ENCODE measurements at regions not wholly inside any gene's neighbourhood (a gene's known extent, or its start where the extent isn't known, plus 50 kb on each side); places are given as distances from the start of the nearest gene placed in this dataset.

- no peaks in the 10 kb centered on the region for H3K27me3 ChIP-seq (ENCODE audit: insufficient read depth, low read length)
- WGBS (ENCODE audit: extremely low coverage, insufficient coverage, insufficient read length): no CpG with 5 or more reads among the region's 3 CpGs
- no peak overlapping the region for H4K91ac ChIP-seq (ENCODE audit: low read depth, low read length)
- H2BK5ac ChIP-seq (ENCODE audit: low read depth, low read length, poor library complexity): no peak overlapping the region
- no peak overlapping the region for H3K14ac ChIP-seq (ENCODE audit: low read length)
- no peaks in the 10 kb centered on the region for H3K79me1 ChIP-seq (ENCODE audit: low read length)
- no peak overlapping the region for H3K23ac ChIP-seq (ENCODE audit: low read length)
- DNase-seq: no peak
- H3K27ac ChIP-seq (ENCODE audit: low read depth, low read length): no peak overlapping the region
- H3K9me3 ChIP-seq (ENCODE audit: insufficient read depth, low read depth, low read length): no peaks in the 10 kb centered on the region
- H3K4me2 ChIP-seq (ENCODE audit: low read length): no peak overlapping the region
- no peaks in the 10 kb centered on the region for H3K79me2 ChIP-seq (ENCODE audit: control insufficient read depth, insufficient read depth, low read length, poor library complexity)
- no peak overlapping the region for H3K9ac ChIP-seq (ENCODE audit: low read length)
- no peak overlapping the region for H4K8ac ChIP-seq (ENCODE audit: low read depth, low read length)
- H2AFZ ChIP-seq (ENCODE audit: insufficient read depth, low read length, poor library complexity): no peak overlapping the region
- peaks cover 2% of the 10 kb centered on the region in 2 experiments for H3K4me1 ChIP-seq (ENCODE audit: control insufficient read depth in 1 of 2, insufficient read depth in 2 of 2, low read length in 2 of 2)
- H3K36me3 ChIP-seq (ENCODE audit: control insufficient read depth in 1 of 2, insufficient read depth in 2 of 2, low read length in 2 of 2): no peaks in the 10 kb centered on the region
- H2BK12ac ChIP-seq (ENCODE audit: low read length): no peak overlapping the region
- no peak overlapping the region for H3K4me3 ChIP-seq (ENCODE audit: low read depth, low read length)
- H3K4ac ChIP-seq (ENCODE audit: low read depth, low read length): no peak overlapping the region
- H3K18ac ChIP-seq (ENCODE audit: low read length): no peak overlapping the region
- H2AK5ac ChIP-seq (ENCODE audit: low read length): no peak overlapping the region
- H4K12ac ChIP-seq (ENCODE audit: low read depth, low read length): no peak overlapping the region
- no peak overlapping the region for H2BK120ac ChIP-seq (ENCODE audit: insufficient read depth, low read length, poor library complexity)
Observed at GRCh38 chr3:177435301-177435700, 238.0 kb upstream of the TBL1XR1 start.

GRCh38 chr3:177437513-177438337 lies 240.4 kb upstream of the TBL1XR1 start:
- Histone ChIP-seq H2BK12ac (ENCODE audit: low read length) (no peak overlapping the region), H4K12ac (ENCODE audit: low read depth, low read length) (no peak overlapping the region), H3K9me3 (ENCODE audit: insufficient read depth, low read depth, low read length) (no peaks in the 10 kb centered on the region), H3K4ac (ENCODE audit: low read depth, low read length) (no peak overlapping the region), H4K8ac (ENCODE audit: low read depth, low read length) (no peak overlapping the region), H3K18ac (ENCODE audit: low read length) (no peak overlapping the region), H4K91ac (ENCODE audit: low read depth, low read length) (no peak overlapping the region), H3K14ac (ENCODE audit: low read length) (no peak overlapping the region), H2BK5ac (ENCODE audit: low read depth, low read length, poor library complexity) (no peak overlapping the region), H3K4me3 (ENCODE audit: low read depth, low read length) (no peak overlapping the region), H3K4me1 (ENCODE audit: control insufficient read depth in 1 of 2, insufficient read depth in 2 of 2, low read length in 2 of 2) (peaks cover 2% of the 10 kb centered on the region in 2 experiments), H3K23ac (ENCODE audit: low read length) (no peak overlapping the region), H3K27ac (ENCODE audit: low read depth, low read length) (no peak overlapping the region), H2AK5ac (ENCODE audit: low read length) (no peak overlapping the region), H3K79me1 (ENCODE audit: low read length) (no peaks in the 10 kb centered on the region), H2BK120ac (ENCODE audit: insufficient read depth, low read length, poor library complexity) (no peak overlapping the region), H3K27me3 (ENCODE audit: insufficient read depth, low read length) (no peaks in the 10 kb centered on the region), H2AFZ (ENCODE audit: insufficient read depth, low read length, poor library complexity) (no peak overlapping the region), H3K36me3 (ENCODE audit: control insufficient read depth in 1 of 2, insufficient read depth in 2 of 2, low read length in 2 of 2) (no peaks in the 10 kb centered on the region), H3K79me2 (ENCODE audit: control insufficient read depth, insufficient read depth, low read length, poor library complexity) (no peaks in the 10 kb centered on the region), H3K4me2 (ENCODE audit: low read length) (no peak overlapping the region), H3K9ac (ENCODE audit: low read length) (no peak overlapping the region)
- WGBS (ENCODE audit: extremely low coverage, insufficient coverage, insufficient read length): no CpG with 5 or more reads among the region's 5 CpGs
- no peak for DNase-seq

GRCh38 chr3:177438596-177439220 lies 241.4 kb upstream of the TBL1XR1 start:
- no peak for DNase-seq
- no peak overlapping the region for H2BK12ac ChIP-seq (ENCODE audit: low read length)
- H3K4me1 ChIP-seq (ENCODE audit: control insufficient read depth in 1 of 2, insufficient read depth in 2 of 2, low read length in 2 of 2): peaks cover 2% of the 10 kb centered on the region in 2 experiments
- H3K14ac ChIP-seq (ENCODE audit: low read length): no peak overlapping the region
- no peak overlapping the region for H4K91ac ChIP-seq (ENCODE audit: low read depth, low read length)
- H2BK5ac ChIP-seq (ENCODE audit: low read depth, low read length, poor library complexity): no peak overlapping the region
- H3K23ac ChIP-seq (ENCODE audit: low read length): no peak overlapping the region
- no peaks in the 10 kb centered on the region for H3K79me2 ChIP-seq (ENCODE audit: control insufficient read depth, insufficient read depth, low read length, poor library complexity)
- H2BK120ac ChIP-seq (ENCODE audit: insufficient read depth, low read length, poor library complexity): no peak overlapping the region
- H4K12ac ChIP-seq (ENCODE audit: low read depth, low read length): no peak overlapping the region
- no peak overlapping the region for H3K9ac ChIP-seq (ENCODE audit: low read length)
- H2AFZ ChIP-seq (ENCODE audit: insufficient read depth, low read length, poor library complexity): no peak overlapping the region
- H3K27ac ChIP-seq (ENCODE audit: low read depth, low read length): no peak overlapping the region
- no peak overlapping the region for H3K18ac ChIP-seq (ENCODE audit: low read length)
- no CpG with 5 or more reads among the region's 7 CpGs for WGBS (ENCODE audit: extremely low coverage, insufficient coverage, insufficient read length)
- no peaks in the 10 kb centered on the region for H3K27me3 ChIP-seq (ENCODE audit: insufficient read depth, low read length)
- H3K9me3 ChIP-seq (ENCODE audit: insufficient read depth, low read depth, low read length): no peaks in the 10 kb centered on the region
- no peaks in the 10 kb centered on the region for H3K36me3 ChIP-seq (ENCODE audit: control insufficient read depth in 1 of 2, insufficient read depth in 2 of 2, low read length in 2 of 2)
- H3K4me3 ChIP-seq (ENCODE audit: low read depth, low read length): no peak overlapping the region
- no peak overlapping the region for H2AK5ac ChIP-seq (ENCODE audit: low read length)
- H4K8ac ChIP-seq (ENCODE audit: low read depth, low read length): no peak overlapping the region
- H3K4me2 ChIP-seq (ENCODE audit: low read length): no peak overlapping the region
- H3K4ac ChIP-seq (ENCODE audit: low read depth, low read length): no peak overlapping the region
- H3K79me1 ChIP-seq (ENCODE audit: low read length): no peaks in the 10 kb centered on the region

- H3K9ac ChIP-seq (ENCODE audit: low read length): no peak overlapping the region
- no peak overlapping the region for H3K4ac ChIP-seq (ENCODE audit: low read depth, low read length)
- H4K8ac ChIP-seq (ENCODE audit: low read depth, low read length): no peak overlapping the region
- no peak overlapping the region for H3K23ac ChIP-seq (ENCODE audit: low read length)
- no peaks in the 10 kb centered on the region for H3K4me1 ChIP-seq (ENCODE audit: control insufficient read depth in 1 of 2, insufficient read depth in 2 of 2, low read length in 2 of 2)
- H3K79me1 ChIP-seq (ENCODE audit: low read length): no peaks in the 10 kb centered on the region
- H4K91ac ChIP-seq (ENCODE audit: low read depth, low read length): no peak overlapping the region
- no peak overlapping the region for H3K4me3 ChIP-seq (ENCODE audit: low read depth, low read length)
- H3K79me2 ChIP-seq (ENCODE audit: control insufficient read depth, insufficient read depth, low read length, poor library complexity): no peaks in the 10 kb centered on the region
- 100% methylated on average over 2 of the region's 3 CpGs for WGBS (ENCODE audit: extremely low coverage, insufficient coverage, insufficient read length)
- no peaks in the 10 kb centered on the region for H3K27me3 ChIP-seq (ENCODE audit: insufficient read depth, low read length)
- H2AFZ ChIP-seq (ENCODE audit: insufficient read depth, low read length, poor library complexity): no peak overlapping the region
- DNase-seq: no peak
- no peak overlapping the region for H2BK5ac ChIP-seq (ENCODE audit: low read depth, low read length, poor library complexity)
- H3K18ac ChIP-seq (ENCODE audit: low read length): no peak overlapping the region
- peak overlapping the region; percentile 63 for H2AK5ac ChIP-seq (ENCODE audit: low read length)
- H3K4me2 ChIP-seq (ENCODE audit: low read length): no peak overlapping the region
- no peak overlapping the region for H3K14ac ChIP-seq (ENCODE audit: low read length)
- no peak overlapping the region for H3K27ac ChIP-seq (ENCODE audit: low read depth, low read length)
- no peak overlapping the region for H2BK12ac ChIP-seq (ENCODE audit: low read length)
- no peak overlapping the region for H4K12ac ChIP-seq (ENCODE audit: low read depth, low read length)
- H3K36me3 ChIP-seq (ENCODE audit: control insufficient read depth in 1 of 2, insufficient read depth in 2 of 2, low read length in 2 of 2): no peaks in the 10 kb centered on the region
- no peak overlapping the region for H2BK120ac ChIP-seq (ENCODE audit: insufficient read depth, low read length, poor library complexity)
- H3K9me3 ChIP-seq (ENCODE audit: insufficient read depth, low read depth, low read length): no peaks in the 10 kb centered on the region
Observed at GRCh38 chr3:177439694-177440269, 242.5 kb upstream of the TBL1XR1 start.

All from trophoblast cell (in vitro differentiated cells and primary cell).